GM12872 (cell line): ENCODE measurements at regions not wholly inside any gene's neighbourhood (a gene's known extent, or its start where the extent isn't known, plus 50 kb on each side); places are given as distances from the start of the nearest gene placed in this dataset.

ENCODE experiments used
- TF ChIP-seq, protein P1 (sequence below): IDR thresholded peaks from 3 replicates; pipeline ENCODE4 v1.5.1; 2011; ENCODE audit warnings: low read depth, mild to moderate bottlenecking, low read length, moderate library complexity; ENCODE audit not compliant: insufficient read depth

DNA sequence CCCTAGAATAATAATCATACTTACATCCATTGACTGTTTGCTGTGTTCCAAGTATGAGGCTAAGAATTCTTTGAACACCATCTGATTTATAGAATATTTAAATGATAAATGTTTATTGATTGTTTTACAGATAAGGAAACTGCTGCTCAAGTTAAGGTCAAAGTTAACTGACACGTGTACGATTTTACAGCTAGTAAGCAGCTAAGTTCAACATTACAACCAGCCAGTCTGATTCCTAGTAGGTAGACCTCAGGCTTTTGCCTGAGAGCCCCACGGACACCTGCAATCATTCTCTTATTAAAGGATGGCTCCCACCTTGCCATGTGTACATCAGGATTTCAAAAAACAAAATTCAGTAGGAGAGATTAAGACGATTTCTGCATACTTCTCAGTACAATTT is 141.9 kb downstream of the SPRY2 start:
- TF ChIP-seq, protein P1, sequence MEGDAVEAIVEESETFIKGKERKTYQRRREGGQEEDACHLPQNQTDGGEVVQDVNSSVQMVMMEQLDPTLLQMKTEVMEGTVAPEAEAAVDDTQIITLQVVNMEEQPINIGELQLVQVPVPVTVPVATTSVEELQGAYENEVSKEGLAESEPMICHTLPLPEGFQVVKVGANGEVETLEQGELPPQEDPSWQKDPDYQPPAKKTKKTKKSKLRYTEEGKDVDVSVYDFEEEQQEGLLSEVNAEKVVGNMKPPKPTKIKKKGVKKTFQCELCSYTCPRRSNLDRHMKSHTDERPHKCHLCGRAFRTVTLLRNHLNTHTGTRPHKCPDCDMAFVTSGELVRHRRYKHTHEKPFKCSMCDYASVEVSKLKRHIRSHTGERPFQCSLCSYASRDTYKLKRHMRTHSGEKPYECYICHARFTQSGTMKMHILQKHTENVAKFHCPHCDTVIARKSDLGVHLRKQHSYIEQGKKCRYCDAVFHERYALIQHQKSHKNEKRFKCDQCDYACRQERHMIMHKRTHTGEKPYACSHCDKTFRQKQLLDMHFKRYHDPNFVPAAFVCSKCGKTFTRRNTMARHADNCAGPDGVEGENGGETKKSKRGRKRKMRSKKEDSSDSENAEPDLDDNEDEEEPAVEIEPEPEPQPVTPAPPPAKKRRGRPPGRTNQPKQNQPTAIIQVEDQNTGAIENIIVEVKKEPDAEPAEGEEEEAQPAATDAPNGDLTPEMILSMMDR, result no peak

DNA sequence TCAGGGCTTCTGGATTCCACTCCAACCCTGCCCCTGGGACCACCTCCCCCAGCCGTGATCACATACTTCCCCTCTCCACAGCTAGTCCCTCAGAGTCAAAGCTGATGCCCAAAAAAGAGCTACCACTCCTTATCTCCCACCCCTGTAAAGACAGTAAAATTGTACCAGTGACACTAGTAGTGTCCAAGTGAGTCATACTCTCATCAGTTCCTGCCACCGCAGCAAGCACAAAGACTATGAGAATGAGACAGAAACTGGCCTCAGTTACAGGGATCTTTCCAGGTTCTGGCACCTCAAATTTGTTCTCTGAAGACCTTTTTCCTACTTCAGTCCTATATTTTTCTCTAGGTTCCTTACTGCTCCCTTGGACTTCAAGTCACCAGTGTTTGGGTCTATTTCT is 144.2 kb downstream of the SPRY2 start:
- TF ChIP-seq, protein P1, result no peak

DNA sequence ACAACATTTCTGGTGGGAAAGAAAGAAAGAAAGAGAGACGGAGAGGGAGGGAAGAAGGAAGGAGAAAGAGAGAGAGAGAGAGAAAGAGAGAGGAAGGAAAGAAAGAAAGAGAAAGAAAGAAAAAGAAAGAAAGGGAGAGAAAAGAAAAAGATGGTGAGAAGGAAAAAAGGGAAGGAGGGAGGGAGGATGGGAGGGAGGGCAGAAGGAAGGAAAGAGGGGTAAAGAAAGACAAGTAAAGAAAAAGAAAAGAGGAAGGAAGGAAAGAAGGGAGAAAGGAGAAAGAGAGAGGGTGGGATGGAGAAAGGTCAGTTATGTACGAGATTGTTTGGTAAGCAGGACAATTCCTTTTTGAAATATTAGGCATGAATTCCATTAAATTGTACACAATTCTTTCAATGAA is 145.3 kb downstream of the SPRY2 start:
- TF ChIP-seq, protein P1, result no peak

DNA sequence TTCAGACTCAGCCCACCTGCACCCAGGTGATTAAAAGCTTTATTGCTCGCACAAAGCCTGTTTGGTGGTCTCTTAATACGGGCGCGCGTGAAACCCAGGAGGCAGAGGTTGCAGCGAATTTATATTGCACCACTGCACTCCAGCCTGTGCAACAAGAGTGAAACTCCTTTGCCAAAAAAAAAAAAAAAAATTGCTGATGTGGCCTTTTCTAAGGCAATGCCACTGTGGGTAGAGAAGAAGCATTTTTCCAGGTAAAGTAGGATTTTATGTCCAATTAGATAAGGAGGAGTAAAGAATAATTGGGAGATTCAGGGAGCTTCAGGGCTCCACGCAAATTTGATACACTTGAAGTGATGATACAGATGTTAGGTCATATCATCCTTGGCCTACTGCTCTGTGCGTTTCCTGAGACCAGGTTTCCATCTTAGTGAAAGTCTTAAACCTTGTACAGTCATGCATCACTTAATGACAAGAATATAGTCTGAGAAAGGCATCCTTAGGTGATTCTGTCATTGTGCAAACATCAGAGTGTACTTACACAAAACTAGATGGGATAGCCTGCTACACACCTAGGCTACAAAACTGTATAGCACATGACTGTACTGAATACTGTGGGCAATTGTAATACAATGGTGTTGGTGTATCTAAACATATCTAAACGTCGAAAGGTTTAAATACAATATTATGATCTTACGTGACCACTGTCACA is 150.9 kb downstream of the SPRY2 start:
- TF ChIP-seq, protein P1, result no peak

DNA sequence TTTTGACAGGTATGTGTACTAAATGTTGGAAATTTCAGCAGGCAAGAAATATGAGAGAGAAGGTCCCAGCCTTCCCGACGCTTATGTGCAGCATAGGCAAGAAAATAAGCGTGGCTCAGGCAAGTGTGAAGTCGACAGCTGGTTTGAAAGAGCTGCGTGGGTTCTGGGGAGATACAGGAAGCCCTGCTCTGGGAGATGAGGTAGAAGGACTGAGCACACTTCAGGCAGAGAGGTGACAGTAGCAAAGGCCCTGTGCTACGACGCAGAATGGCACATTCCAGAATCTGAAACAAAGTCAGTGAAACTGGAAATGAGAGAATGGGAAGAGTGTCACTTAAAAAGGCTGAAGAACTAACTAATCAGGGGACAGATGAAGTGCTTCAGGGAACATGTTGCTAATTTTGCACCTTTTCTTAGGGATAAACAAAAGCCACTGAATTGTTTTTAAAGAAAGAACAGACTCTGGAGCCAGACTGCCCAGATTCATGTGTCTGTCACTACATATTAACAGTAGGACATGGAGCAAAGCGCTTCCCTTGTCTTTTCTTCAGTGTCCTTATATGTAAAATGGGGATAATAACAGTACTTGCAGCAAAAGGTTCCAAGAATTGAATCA is 160.1 kb downstream of the SPRY2 start:
- TF ChIP-seq, protein P1, result no peak

DNA sequence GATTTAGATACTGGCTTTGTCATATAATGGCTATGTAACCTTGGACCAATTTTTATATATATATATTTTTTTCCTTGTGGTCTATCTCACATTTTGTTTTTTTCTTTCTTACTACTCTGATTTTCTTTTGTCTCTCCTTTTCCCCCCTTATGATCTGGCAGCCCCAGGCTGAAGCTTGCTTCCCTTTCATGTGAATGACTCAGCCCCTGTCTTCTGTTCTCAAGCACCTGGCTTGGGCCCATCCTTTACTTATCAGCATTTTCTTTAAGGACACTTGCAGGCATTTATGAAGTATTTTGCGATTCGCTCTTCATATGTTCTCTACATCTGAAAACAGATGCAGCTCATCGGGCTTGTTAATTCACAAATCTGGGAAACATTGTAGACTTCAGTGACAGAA is 163.6 kb downstream of the SPRY2 start:
- TF ChIP-seq, protein P1, result no peak

DNA sequence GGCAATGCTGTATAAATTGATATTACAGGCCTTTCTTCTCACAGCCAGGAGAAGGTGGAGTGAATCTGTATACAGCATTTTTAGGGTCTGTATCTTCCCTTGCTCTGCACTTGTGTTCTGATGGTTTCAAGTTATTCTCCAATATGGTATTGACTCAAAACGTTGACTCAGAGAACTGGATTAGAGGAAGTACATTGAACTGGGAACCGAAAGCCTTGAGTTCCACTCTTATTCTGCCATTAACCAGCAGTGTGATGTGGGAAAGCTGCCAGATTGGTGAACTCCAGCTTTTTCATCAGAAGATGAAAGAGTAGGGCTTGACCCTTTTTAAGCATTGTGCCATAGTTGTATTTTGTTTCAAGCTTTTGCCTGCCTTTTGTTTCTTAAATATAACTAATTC is 167.7 kb downstream of the SPRY2 start:
- TF ChIP-seq, protein P1, result no peak
